Panc1 (cell line): ENCODE measurements at regions not wholly inside any gene's neighbourhood (a gene's known extent, or its start where the extent isn't known, plus 50 kb on each side); places are given as distances from the start of the nearest gene placed in this dataset.

Experiments
- CTCF ChIP-seq: fragments of 450-650 bp; IDR thresholded peaks from 2 replicates; pipeline ENCODE4 v1.5.1; 2017; ENCODE audit warnings: mild to moderate bottlenecking
- POLR2AphosphoS5 ChIP-seq: IDR thresholded peaks from 2 replicates; pipeline ENCODE4 v1.6.1; 2012; ENCODE audit warnings: mild to moderate bottlenecking, low read depth, low read length, moderate library complexity
- REST ChIP-seq, 2 experiments: IDR thresholded peaks; 2 replicates each; pipeline ENCODE4 v1.6.1; 2011 to 2012; ENCODE audit warnings: low read depth in 2 of 2, control low read depth in 1 of 2, low read length in 1 of 2, mild to moderate bottlenecking in 1 of 2, moderate library complexity in 1 of 2; ENCODE audit not compliant: insufficient read depth in 1 of 2
- SIN3A ChIP-seq: IDR thresholded peaks from 2 replicates; pipeline ENCODE4 v1.6.1; 2012; ENCODE audit warnings: low read depth, mild to moderate bottlenecking, low read length, moderate library complexity, borderline replicate concordance; ENCODE audit not compliant: insufficient read depth
- TCF7L2 ChIP-seq: IDR thresholded peaks from 2 replicates; pipeline ENCODE4 v1.6.1; 2011; ENCODE audit warnings: mild to moderate bottlenecking, low read depth, low read length, inconsistent platforms

- TF ChIP-seq CTCF = no peak
- TF ChIP-seq TCF7L2 = no peak
- TF ChIP-seq POLR2AphosphoS5 = no peak
- TF ChIP-seq SIN3A = no peak
- no peak for TF ChIP-seq REST (IDR thresholded peaks at IDR 0.05; ENCODE audit: insufficient read depth in 1 of 2, low read depth in 2 of 2, low read length in 1 of 2)
These were observed 82.6 kb upstream of the ANK2 start for GRCh38 chr4:112966701-112967488.
